ENCODE measurements at regions not wholly inside any gene's neighbourhood (a gene's known extent, or its start where the extent isn't known, plus 50 kb on each side); places are given as distances from the start of the nearest gene placed in this dataset.

GRCh38 chr21:21605521-21605920, 607.3 kb downstream of the NCAM2 start:
- DNase-seq = no peak
- H3K36me3 ChIP-seq (ENCODE audit: control insufficient read depth, insufficient read depth, low read length) = no peaks in the 10 kb centered on the region
- BruUV-seq (replicated peaks) = no TSS peak
- no peaks in the 10 kb centered on the region for H3K4me1 ChIP-seq
- Mint-ChIP-seq H3K36me3 (ENCODE audit: insufficient read depth, unreplicated experiment) (no peaks in the 10 kb centered on the region), H3K27ac (ENCODE audit: unreplicated experiment) (no peak overlapping the region), H3K4me3 (ENCODE audit: unreplicated experiment) (no peak overlapping the region), H3K4me1 (ENCODE audit: low read depth, unreplicated experiment) (no peaks in the 10 kb centered on the region), H3K9me3 (ENCODE audit: unreplicated experiment) (no peaks in the 10 kb centered on the region), H3K27me3 (ENCODE audit: insufficient read depth, unreplicated experiment) (peaks cover 9% of the 10 kb centered on the region)
- TF ChIP-seq, protein P1, sequence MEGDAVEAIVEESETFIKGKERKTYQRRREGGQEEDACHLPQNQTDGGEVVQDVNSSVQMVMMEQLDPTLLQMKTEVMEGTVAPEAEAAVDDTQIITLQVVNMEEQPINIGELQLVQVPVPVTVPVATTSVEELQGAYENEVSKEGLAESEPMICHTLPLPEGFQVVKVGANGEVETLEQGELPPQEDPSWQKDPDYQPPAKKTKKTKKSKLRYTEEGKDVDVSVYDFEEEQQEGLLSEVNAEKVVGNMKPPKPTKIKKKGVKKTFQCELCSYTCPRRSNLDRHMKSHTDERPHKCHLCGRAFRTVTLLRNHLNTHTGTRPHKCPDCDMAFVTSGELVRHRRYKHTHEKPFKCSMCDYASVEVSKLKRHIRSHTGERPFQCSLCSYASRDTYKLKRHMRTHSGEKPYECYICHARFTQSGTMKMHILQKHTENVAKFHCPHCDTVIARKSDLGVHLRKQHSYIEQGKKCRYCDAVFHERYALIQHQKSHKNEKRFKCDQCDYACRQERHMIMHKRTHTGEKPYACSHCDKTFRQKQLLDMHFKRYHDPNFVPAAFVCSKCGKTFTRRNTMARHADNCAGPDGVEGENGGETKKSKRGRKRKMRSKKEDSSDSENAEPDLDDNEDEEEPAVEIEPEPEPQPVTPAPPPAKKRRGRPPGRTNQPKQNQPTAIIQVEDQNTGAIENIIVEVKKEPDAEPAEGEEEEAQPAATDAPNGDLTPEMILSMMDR (IDR thresholded peaks at IDR 0.05; ENCODE audit: insufficient read depth in 1 of 2, low read depth in 1 of 2, low read length in 1 of 2, severe bottlenecking in 1 of 2, unreplicated experiment in 1 of 2) = no peak
- no peaks in the 10 kb centered on the region for H3K9me3 ChIP-seq
- no peak overlapping the region for H3K4me3 ChIP-seq (ENCODE audit: low read depth, low read length)
- intact Hi-C loops (cut with micrococcal nuclease; ENCODE audit: unreplicated experiment) = no loop called here
- POLR2A ChIA-PET = no interaction called here
- CTCF ChIA-PET = no interaction called here
- H3K27me3 ChIP-seq (replicated peaks; ENCODE audit: control insufficient read depth, insufficient read depth, low read length) = no peaks in the 10 kb centered on the region

DNA sequence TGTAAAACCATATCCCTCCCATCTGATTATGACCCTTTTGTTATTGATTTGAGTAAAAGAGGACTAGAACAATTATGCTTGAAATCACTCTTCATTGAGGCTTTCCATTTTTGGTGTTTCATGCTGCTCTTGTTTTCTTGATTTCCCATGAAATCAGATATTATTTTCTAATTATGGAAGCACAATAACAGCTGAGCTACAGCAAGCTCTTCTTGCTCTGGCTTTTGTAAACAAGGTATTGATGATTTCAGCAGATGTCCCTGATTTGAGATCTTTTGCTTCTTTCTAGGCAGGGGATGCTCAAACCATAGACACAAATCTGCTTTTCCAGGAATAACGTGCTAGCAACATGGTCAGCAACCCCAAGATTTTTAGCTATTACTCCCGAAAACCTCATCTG, 607.8 kb downstream of the NCAM2 start:
- ChIA-PET CTCF (no interaction called here), POLR2A (no interaction called here)
- Histone ChIP-seq H3K36me3 (ENCODE audit: control insufficient read depth, insufficient read depth, low read length) (no peaks in the 10 kb centered on the region), H3K9me3 (no peaks in the 10 kb centered on the region), H3K4me3 (ENCODE audit: low read depth, low read length) (no peak overlapping the region), H3K4me1 (no peaks in the 10 kb centered on the region), H3K27me3 (replicated peaks; ENCODE audit: control insufficient read depth, insufficient read depth, low read length) (no peaks in the 10 kb centered on the region)
- Mint-ChIP-seq H3K4me1 (ENCODE audit: low read depth, unreplicated experiment) (no peaks in the 10 kb centered on the region), H3K36me3 (ENCODE audit: insufficient read depth, unreplicated experiment) (no peaks in the 10 kb centered on the region), H3K27ac (ENCODE audit: unreplicated experiment) (no peak overlapping the region), H3K9me3 (ENCODE audit: unreplicated experiment) (no peaks in the 10 kb centered on the region), H3K27me3 (ENCODE audit: insufficient read depth, unreplicated experiment) (peaks cover 9% of the 10 kb centered on the region), H3K4me3 (ENCODE audit: unreplicated experiment) (no peak overlapping the region)
- intact Hi-C loops (cut with micrococcal nuclease; ENCODE audit: unreplicated experiment) = no loop called here
- no peak for DNase-seq
- TF ChIP-seq, protein P1 (IDR thresholded peaks at IDR 0.05; ENCODE audit: insufficient read depth in 1 of 2, low read depth in 1 of 2, low read length in 1 of 2, severe bottlenecking in 1 of 2, unreplicated experiment in 1 of 2) = no peak
- no TSS peak for BruUV-seq (replicated peaks)

DNA sequence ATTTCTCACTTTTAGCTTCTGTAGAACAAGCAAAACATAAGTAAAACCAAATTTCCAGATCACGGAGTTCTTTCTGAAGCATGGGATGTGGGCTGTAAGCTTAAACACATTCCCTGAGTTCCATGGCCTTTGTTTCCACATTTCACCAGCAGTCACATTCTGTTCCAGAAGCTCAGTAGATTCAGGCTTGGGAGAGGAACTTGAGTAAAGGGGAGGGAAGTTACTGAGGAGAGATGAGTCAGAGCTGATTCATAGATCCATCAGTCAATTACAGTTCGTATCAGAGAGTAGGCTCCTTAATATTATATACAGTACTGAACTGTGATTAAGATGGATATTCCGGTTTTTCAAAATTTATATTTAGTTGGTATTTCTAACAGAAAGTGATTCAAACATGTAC, 614.3 kb downstream of the NCAM2 start:
- peaks cover 5% of the 10 kb centered on the region for H3K27me3 Mint-ChIP-seq (ENCODE audit: insufficient read depth, unreplicated experiment)
- no peaks in the 10 kb centered on the region for H3K9me3 Mint-ChIP-seq (ENCODE audit: unreplicated experiment)
- POLR2A ChIA-PET = no interaction called here
- H3K4me1 ChIP-seq = no peaks in the 10 kb centered on the region
- H3K4me1 Mint-ChIP-seq (ENCODE audit: low read depth, unreplicated experiment) = no peaks in the 10 kb centered on the region
- no peak overlapping the region for H3K4me3 ChIP-seq (ENCODE audit: low read depth, low read length)
- DNase-seq = no peak
- H3K27me3 ChIP-seq (replicated peaks; ENCODE audit: control insufficient read depth, insufficient read depth, low read length) = no peaks in the 10 kb centered on the region
- no peaks in the 10 kb centered on the region for H3K9me3 ChIP-seq
- no peaks in the 10 kb centered on the region for H3K36me3 ChIP-seq (ENCODE audit: control insufficient read depth, insufficient read depth, low read length)
- BruUV-seq (replicated peaks) = no TSS peak
- CTCF ChIA-PET = no interaction called here
- H3K4me3 Mint-ChIP-seq (ENCODE audit: unreplicated experiment) = no peak overlapping the region
- TF ChIP-seq, protein P1 (IDR thresholded peaks at IDR 0.05; ENCODE audit: insufficient read depth in 1 of 2, low read depth in 1 of 2, low read length in 1 of 2, severe bottlenecking in 1 of 2, unreplicated experiment in 1 of 2) = no peak
- H3K36me3 Mint-ChIP-seq (ENCODE audit: insufficient read depth, unreplicated experiment) = no peaks in the 10 kb centered on the region
- intact Hi-C loops (cut with micrococcal nuclease; ENCODE audit: unreplicated experiment) = no loop called here
- no peak overlapping the region for H3K27ac Mint-ChIP-seq (ENCODE audit: unreplicated experiment)

Measured in Caco-2 (cell line).